Glutamatergic neuron (in vitro differentiated cells): ENCODE measurements at regions not wholly inside any gene's neighbourhood (a gene's known extent, or its start where the extent isn't known, plus 50 kb on each side); places are given as distances from the start of the nearest gene placed in this dataset.

Source experiments
- DNase-seq: peaks from one replicate; pipeline ENCODE4 v3.0.0; 2022
- H3K27ac Mint-ChIP-seq: one replicate; pipeline ENCODE4 v1.8.0; 2020; ENCODE audit warnings: mild to moderate bottlenecking, mixed read lengths, inconsistent platforms; ENCODE audit not compliant: unreplicated experiment
- H3K27me3 Mint-ChIP-seq: one replicate; pipeline ENCODE4 v1.8.0; 2020; ENCODE audit warnings: mild to moderate bottlenecking, moderate library complexity, mixed read lengths, inconsistent platforms; ENCODE audit not compliant: unreplicated experiment
- H3K36me3 Mint-ChIP-seq: one replicate; pipeline ENCODE4 v1.8.0; 2020; ENCODE audit warnings: mild to moderate bottlenecking, mixed read lengths, inconsistent platforms; ENCODE audit not compliant: unreplicated experiment
- H3K4me1 Mint-ChIP-seq: one replicate; pipeline ENCODE4 v1.8.0; 2020; ENCODE audit warnings: mild to moderate bottlenecking, low read depth, mixed read lengths, inconsistent platforms; ENCODE audit not compliant: unreplicated experiment
- H3K4me3 Mint-ChIP-seq: one replicate; pipeline ENCODE4 v1.8.0; 2020; ENCODE audit warnings: mild to moderate bottlenecking, mixed read lengths, inconsistent platforms; ENCODE audit not compliant: unreplicated experiment
- H3K9me3 Mint-ChIP-seq: one replicate; pipeline ENCODE4 v1.8.0; 2020; ENCODE audit warnings: mild to moderate bottlenecking, moderate library complexity, mixed read lengths, inconsistent platforms; ENCODE audit not compliant: unreplicated experiment
- TF ChIP-seq, protein P1 (sequence below): fragments of 200-600 bp; sonication (generic); IDR thresholded peaks from one replicate; pipeline ENCODE4 v1.5.0; 2021; ENCODE audit not compliant: partially characterized antibody, unreplicated experiment

DNA sequence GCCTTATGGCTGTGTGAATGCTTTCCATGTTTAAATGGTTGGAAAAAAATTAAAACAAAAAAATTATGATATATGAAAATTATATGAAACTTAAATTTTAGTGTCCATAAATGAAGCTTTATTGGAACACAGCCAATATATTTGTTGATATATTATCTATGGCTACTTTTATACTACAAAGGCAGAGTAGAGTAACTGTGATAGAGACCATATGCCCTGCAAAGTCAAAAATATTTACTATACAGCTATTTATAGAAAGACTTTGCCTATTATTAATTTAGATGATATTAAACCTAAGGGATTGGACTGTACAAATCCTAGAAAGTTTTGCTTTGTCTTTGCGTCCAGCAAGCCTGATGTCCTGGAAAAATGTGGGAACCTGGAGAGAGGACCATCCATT lies 518.3 kb upstream of the JAG1 start:
- Mint-ChIP-seq H3K27me3 (peaks cover 1% of the 10 kb centered on the region), H3K36me3 (no peaks in the 10 kb centered on the region), H3K27ac (no peak overlapping the region), H3K4me3 (no peak overlapping the region), H3K9me3 (no peaks in the 10 kb centered on the region), H3K4me1 (no peaks in the 10 kb centered on the region)
- no peak for DNase-seq
- TF ChIP-seq, protein P1, sequence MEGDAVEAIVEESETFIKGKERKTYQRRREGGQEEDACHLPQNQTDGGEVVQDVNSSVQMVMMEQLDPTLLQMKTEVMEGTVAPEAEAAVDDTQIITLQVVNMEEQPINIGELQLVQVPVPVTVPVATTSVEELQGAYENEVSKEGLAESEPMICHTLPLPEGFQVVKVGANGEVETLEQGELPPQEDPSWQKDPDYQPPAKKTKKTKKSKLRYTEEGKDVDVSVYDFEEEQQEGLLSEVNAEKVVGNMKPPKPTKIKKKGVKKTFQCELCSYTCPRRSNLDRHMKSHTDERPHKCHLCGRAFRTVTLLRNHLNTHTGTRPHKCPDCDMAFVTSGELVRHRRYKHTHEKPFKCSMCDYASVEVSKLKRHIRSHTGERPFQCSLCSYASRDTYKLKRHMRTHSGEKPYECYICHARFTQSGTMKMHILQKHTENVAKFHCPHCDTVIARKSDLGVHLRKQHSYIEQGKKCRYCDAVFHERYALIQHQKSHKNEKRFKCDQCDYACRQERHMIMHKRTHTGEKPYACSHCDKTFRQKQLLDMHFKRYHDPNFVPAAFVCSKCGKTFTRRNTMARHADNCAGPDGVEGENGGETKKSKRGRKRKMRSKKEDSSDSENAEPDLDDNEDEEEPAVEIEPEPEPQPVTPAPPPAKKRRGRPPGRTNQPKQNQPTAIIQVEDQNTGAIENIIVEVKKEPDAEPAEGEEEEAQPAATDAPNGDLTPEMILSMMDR = no peak

DNA sequence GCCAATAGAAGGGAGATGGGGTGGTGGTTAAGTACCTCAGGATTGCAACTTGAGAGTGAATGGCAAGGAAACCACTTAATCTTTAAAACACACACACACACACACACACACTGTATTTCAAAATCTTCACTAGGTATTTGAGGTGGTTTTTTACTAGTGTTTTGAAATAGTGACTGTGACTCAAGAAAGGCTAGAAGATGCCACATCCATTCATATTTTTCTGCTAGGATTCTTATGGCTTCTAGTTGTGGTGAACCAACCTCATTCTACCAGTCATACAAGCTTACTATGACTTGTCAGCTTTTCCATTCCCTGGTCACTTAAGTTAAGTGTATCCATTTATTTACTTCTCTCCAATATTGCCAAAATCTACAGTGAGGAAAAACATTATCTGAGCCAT lies 519.4 kb upstream of the JAG1 start:
- no peak for DNase-seq
- H3K4me3 Mint-ChIP-seq = no peak overlapping the region
- peaks cover 1% of the 10 kb centered on the region for H3K27me3 Mint-ChIP-seq
- no peaks in the 10 kb centered on the region for H3K4me1 Mint-ChIP-seq
- H3K27ac Mint-ChIP-seq = no peak overlapping the region
- H3K9me3 Mint-ChIP-seq = no peaks in the 10 kb centered on the region
- TF ChIP-seq, protein P1 = no peak
- H3K36me3 Mint-ChIP-seq = no peaks in the 10 kb centered on the region

DNA sequence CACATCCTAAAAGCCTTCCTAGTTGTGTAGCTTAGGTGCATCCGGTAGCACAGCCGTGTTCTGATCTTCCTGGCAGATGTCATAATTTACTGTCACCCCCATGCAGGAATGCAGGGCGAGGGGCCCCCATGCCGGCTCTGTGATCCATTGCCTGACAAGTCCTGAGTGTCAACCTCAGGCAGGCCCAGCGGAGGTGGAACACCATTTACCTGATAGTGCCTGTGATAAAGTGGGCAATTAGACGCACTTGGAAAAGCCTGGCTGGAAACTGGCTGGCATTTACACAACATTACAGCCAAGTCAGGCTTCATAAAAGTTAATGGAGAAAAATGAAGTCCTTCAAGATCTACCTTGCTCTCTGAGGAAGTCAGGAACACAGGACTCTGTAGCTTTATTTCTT lies 521.4 kb upstream of the JAG1 start:
- Mint-ChIP-seq H3K4me1 (no peaks in the 10 kb centered on the region), H3K27ac (no peak overlapping the region), H3K4me3 (no peak overlapping the region), H3K27me3 (peaks cover 1% of the 10 kb centered on the region), H3K36me3 (no peaks in the 10 kb centered on the region), H3K9me3 (no peaks in the 10 kb centered on the region)
- DNase-seq = no peak
- TF ChIP-seq, protein P1 = no peak

DNA sequence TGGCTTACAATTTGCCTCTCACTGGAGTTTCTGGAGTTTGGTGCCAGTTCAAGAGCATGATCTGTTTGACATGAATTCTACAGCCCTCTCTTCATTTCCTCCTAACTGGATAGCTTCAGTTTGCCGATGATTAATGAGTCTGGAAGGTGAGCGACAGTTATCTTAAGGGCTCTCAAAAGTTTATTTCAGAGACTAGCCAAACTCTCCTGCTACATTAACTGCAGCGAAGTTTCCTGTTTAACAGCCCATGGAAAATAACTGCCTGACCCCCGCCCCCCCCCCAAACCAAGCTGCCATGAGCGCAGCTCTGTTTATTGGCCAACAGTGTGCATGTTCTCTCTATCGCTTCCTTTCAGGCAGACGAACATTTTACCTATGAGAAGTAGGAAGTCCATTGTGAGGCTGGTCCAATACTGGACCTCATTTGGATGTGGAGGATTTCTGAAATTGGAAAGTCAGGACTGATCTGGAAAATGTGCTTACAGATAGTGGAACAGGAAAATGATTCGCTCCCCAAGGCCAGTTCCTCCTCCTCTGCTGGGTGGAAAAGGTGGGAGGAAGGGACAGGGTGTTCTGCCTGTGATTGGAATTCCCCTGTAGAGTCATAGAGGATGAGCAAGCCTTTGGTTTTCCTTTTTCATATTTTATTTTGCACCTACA lies 522.2 kb upstream of the JAG1 start:
- Mint-ChIP-seq H3K27ac (no peak overlapping the region), H3K36me3 (no peaks in the 10 kb centered on the region), H3K4me3 (no peak overlapping the region), H3K9me3 (no peaks in the 10 kb centered on the region), H3K4me1 (no peaks in the 10 kb centered on the region), H3K27me3 (peaks cover 1% of the 10 kb centered on the region)
- TF ChIP-seq, protein P1 = no peak
- no peak for DNase-seq

DNA sequence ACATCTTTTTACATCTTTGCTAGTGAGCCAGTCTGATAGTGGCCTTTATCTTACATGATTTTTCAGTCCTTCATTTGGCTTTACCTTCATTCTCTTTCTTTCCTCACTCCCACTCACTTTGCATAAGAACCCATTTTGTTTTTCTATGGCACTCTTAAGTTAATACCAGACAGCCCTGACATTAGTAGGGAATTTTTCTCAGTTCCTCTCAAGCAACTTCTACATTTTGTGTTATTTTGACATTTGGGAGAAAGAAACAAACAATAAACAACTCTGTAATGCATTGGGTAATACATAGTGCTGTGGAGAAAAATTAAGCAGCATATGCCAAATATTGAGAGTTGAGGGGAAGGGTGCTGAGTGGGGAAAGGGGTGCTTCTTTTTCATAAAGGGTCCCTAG lies 524.1 kb upstream of the JAG1 start:
- Mint-ChIP-seq H3K4me3 (no peak overlapping the region), H3K4me1 (no peaks in the 10 kb centered on the region), H3K9me3 (no peaks in the 10 kb centered on the region), H3K27me3 (peaks cover 1% of the 10 kb centered on the region), H3K36me3 (no peaks in the 10 kb centered on the region), H3K27ac (no peak overlapping the region)
- TF ChIP-seq, protein P1 = no peak
- no peak for DNase-seq
